HG03064 (cell line): ENCODE measurements at regions not wholly inside any gene's neighbourhood (a gene's known extent, or its start where the extent isn't known, plus 50 kb on each side); places are given as distances from the start of the nearest gene placed in this dataset.
"Not testable (repeated sequence)": the region's sequence is repeated elsewhere in the genome, so short reads cannot be mapped to it uniquely, and the experiment has no call there.

ENCODE experiments used
- ATAC-seq: cut with Tn5 transposase; IDR thresholded peaks from one replicate; pipeline ENCODE4 v1.9.1; 2021; ENCODE audit warnings: low read depth; ENCODE audit not compliant: unreplicated experiment

GRCh38 chr11:24086921-24087320, 409.9 kb upstream of the LUZP2 start:
- ATAC-seq, result no peak

- no peak for ATAC-seq
Measured at GRCh38 chr11:24091594-24091993, 405.3 kb upstream of the LUZP2 start.

- no peak for ATAC-seq
Measured at GRCh38 chr11:24093375-24093774, 403.5 kb upstream of the LUZP2 start.

- no peak for ATAC-seq
Measured at GRCh38 chr11:24108609-24109008, 388.2 kb upstream of the LUZP2 start.

GRCh38 chr11:24122291-24122690, 374.6 kb upstream of the LUZP2 start:
- no peak for ATAC-seq

GRCh38 chr11:24124876-24125275, 372.0 kb upstream of the LUZP2 start:
- no peak for ATAC-seq

GRCh38 chr11:24131698-24132097, 365.2 kb upstream of the LUZP2 start:
- no peak for ATAC-seq

GRCh38 chr11:24132471-24132870, 364.4 kb upstream of the LUZP2 start:
- no peak for ATAC-seq

GRCh38 chr11:24134879-24135589, 361.8 kb upstream of the LUZP2 start:
- ATAC-seq, result no peak

GRCh38 chr11:24142062-24142461, 354.8 kb upstream of the LUZP2 start:
- ATAC-seq, result no peak

GRCh38 chr11:24145411-24145810, 351.4 kb upstream of the LUZP2 start:
- no peak for ATAC-seq

GRCh38 chr11:24153337-24153736, 343.5 kb upstream of the LUZP2 start:
- ATAC-seq, result no peak

- ATAC-seq, result no peak
Measured at GRCh38 chr11:24155792-24156191, 341.1 kb upstream of the LUZP2 start.

GRCh38 chr11:24157316-24157715, 339.5 kb upstream of the LUZP2 start:
- ATAC-seq, result no peak

GRCh38 chr11:24161587-24161986, 335.3 kb upstream of the LUZP2 start:
- no peak for ATAC-seq

GRCh38 chr11:24163146-24163545, 333.7 kb upstream of the LUZP2 start:
- no peak for ATAC-seq

- no peak for ATAC-seq
Measured at GRCh38 chr11:24163841-24164240, 333.0 kb upstream of the LUZP2 start.

GRCh38 chr11:24171869-24172268, 325.0 kb upstream of the LUZP2 start:
- ATAC-seq, result no peak

GRCh38 chr11:24181395-24182047, 315.3 kb upstream of the LUZP2 start:
- ATAC-seq, result no peak

- not testable (repeated sequence) for ATAC-seq
Measured at GRCh38 chr11:24185535-24185934, 311.3 kb upstream of the LUZP2 start.

- no peak for ATAC-seq
Measured at GRCh38 chr11:24196733-24197132, 300.1 kb upstream of the LUZP2 start.

GRCh38 chr11:24198481-24198880, 298.4 kb upstream of the LUZP2 start:
- no peak for ATAC-seq
